Breast epithelium (tissue), 3 donors: ENCODE measurements at regions not wholly inside any gene's neighbourhood (a gene's known extent, or its start where the extent isn't known, plus 50 kb on each side); places are given as distances from the start of the nearest gene placed in this dataset.

ENCODE experiments used
- POLR2A ChIP-seq: fragments of 450-650 bp; IDR thresholded peaks from one replicate; pipeline ENCODE4 v1.6.1; 2016; ENCODE audit warnings: antibody characterized with exemption, mild to moderate bottlenecking, moderate library complexity
- TF ChIP-seq, protein P1 (sequence below), 3 donors: fragments of 450-650 bp; IDR thresholded peaks; one replicate each; pipeline ENCODE4 v1.5.1; 2016 to 2017; ENCODE audit warnings: antibody characterized with exemption in 3 of 3, mild to moderate bottlenecking in 3 of 3, moderate library complexity in 3 of 3

DNA sequence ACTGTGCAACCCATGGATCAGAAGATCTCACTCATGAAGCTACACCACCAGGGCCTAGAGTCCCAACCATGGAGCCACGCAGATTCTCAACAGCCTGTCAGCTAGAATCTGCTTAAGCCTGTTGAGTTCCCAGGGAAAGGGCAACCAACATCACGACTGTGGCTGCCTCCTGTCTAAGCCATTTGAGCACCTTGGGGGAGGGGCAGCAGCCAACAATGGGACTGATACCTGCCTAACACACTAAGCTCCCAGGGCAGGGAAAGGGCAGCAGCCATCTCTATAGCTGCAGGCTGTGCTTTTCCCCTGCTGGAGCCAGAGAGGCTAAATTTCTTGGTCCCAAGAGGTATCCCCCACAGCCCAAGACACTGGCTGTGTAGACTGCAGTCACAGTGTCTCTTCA is 96.5 kb upstream of the TCEAL2 start:
- TF ChIP-seq, protein P1, sequence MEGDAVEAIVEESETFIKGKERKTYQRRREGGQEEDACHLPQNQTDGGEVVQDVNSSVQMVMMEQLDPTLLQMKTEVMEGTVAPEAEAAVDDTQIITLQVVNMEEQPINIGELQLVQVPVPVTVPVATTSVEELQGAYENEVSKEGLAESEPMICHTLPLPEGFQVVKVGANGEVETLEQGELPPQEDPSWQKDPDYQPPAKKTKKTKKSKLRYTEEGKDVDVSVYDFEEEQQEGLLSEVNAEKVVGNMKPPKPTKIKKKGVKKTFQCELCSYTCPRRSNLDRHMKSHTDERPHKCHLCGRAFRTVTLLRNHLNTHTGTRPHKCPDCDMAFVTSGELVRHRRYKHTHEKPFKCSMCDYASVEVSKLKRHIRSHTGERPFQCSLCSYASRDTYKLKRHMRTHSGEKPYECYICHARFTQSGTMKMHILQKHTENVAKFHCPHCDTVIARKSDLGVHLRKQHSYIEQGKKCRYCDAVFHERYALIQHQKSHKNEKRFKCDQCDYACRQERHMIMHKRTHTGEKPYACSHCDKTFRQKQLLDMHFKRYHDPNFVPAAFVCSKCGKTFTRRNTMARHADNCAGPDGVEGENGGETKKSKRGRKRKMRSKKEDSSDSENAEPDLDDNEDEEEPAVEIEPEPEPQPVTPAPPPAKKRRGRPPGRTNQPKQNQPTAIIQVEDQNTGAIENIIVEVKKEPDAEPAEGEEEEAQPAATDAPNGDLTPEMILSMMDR (IDR thresholded peaks at IDR 0.05): no peak
- no peak for TF ChIP-seq POLR2A
